Prostate gland (tissue), 2 donors: ENCODE measurements at regions not wholly inside any gene's neighbourhood (a gene's known extent, or its start where the extent isn't known, plus 50 kb on each side); places are given as distances from the start of the nearest gene placed in this dataset.

Source experiments
- DNase-seq: peaks from one replicate; pipeline ENCODE4 v3.0.0-alpha.2; 2019; ENCODE audit warnings: low spot score
- H3K27ac ChIP-seq, 2 donors: fragments of 200-600 bp; sonication (generic); 2 replicates each; pipeline ENCODE4 v1.5.1; 2017 to 2019
- H3K27me3 ChIP-seq: fragments of 200-600 bp; sonication (generic); replicated peaks from 2 replicates; pipeline ENCODE4 v1.5.1; 2019; ENCODE audit not compliant: insufficient read depth
- H3K36me3 ChIP-seq, 2 donors: fragments of 200-600 bp; sonication (generic); 1 replicate in 1 of 2; 2 replicates in 1 of 2; pipeline versions ENCODE4 v1.5.1 to v1.8.1; 2017 to 2019
- H3K4me1 ChIP-seq: fragments of 200-600 bp; sonication (generic); replicated peaks from 2 replicates; pipeline ENCODE4 v1.5.1; 2019
- H3K4me3 ChIP-seq, 2 donors: fragments of 200-600 bp; sonication (generic); 2 replicates each; pipeline ENCODE4 v1.5.1; 2017 to 2019
- H3K9me3 ChIP-seq: fragments of 200-600 bp; sonication (generic); 2 replicates; pipeline ENCODE4 v1.5.1; 2017
- POLR2A ChIP-seq: fragments of 450-650 bp; IDR thresholded peaks from one replicate; pipeline ENCODE4 v1.6.1; 2016; ENCODE audit warnings: antibody characterized with exemption, mild to moderate bottlenecking
- POLR2AphosphoS5 ChIP-seq: sonication (generic); formaldehyde crosslinking; IDR thresholded peaks from one replicate; pipeline ENCODE4 v1.6.1; 2017; ENCODE audit warnings: antibody characterized with exemption
- WGBS: methylation state at CpG from one replicate; pipeline ENCODE4 v1.1.5; 2018; 5-methylcytosine and 5-hydroxymethylcytosine counted together
- intact Hi-C: fragments of 100-400 bp; cut with DNase I; formaldehyde crosslinking; loops from one replicate; pipeline ENCODE4 v1.14.2; 2022
- TF ChIP-seq, protein P1 (sequence below), 4 experiments: fragments of 200-600 bp in 2 of 4; fragments of 450-650 bp in 2 of 4; sonication (generic) in 2 of 4; IDR thresholded peaks; 1 replicate in 3 of 4; 2 replicates in 1 of 4; pipeline ENCODE4 v1.5.1; 2016 to 2019; ENCODE audit warnings: antibody characterized with exemption in 4 of 4, mild to moderate bottlenecking in 2 of 4, moderate library complexity in 2 of 4

DNA sequence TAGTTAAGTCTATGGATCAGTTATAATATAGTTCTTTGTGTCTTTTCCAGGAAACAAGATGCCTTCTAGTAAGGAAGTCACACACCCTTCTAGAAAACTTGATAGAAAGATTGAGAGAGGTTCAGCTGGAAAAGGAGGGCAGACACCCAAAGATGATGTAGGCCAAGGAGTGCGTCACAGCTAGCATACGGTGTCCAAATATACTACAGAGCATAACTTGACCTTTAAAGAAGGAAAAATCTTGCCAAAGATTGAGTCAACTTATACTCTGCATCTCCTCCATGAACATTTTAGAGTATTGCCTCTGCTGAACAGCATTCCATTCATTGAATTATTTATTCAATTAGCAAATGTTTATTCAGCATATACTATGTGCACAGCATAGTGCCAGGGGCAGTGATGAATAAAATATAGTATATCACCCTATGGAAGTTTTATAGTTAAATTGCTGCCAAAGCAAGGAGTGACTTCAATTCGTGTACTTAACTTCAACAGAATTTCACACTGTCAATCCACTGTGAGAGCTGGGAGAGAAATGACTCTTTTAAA is 51.9 kb upstream of the SLC6A14 start:
- WGBS = 69% methylated on average over 3 of the region's 3 CpGs
- Histone ChIP-seq H3K4me1 (no peaks in the 10 kb centered on the region), H3K27me3 (no peaks in the 10 kb centered on the region), H3K36me3 (no peaks in the 10 kb centered on the region), H3K9me3 (no peaks in the 10 kb centered on the region), H3K27ac (no peak overlapping the region), H3K4me3 (no peak overlapping the region)
- DNase-seq = no peak
- TF ChIP-seq, protein P1, sequence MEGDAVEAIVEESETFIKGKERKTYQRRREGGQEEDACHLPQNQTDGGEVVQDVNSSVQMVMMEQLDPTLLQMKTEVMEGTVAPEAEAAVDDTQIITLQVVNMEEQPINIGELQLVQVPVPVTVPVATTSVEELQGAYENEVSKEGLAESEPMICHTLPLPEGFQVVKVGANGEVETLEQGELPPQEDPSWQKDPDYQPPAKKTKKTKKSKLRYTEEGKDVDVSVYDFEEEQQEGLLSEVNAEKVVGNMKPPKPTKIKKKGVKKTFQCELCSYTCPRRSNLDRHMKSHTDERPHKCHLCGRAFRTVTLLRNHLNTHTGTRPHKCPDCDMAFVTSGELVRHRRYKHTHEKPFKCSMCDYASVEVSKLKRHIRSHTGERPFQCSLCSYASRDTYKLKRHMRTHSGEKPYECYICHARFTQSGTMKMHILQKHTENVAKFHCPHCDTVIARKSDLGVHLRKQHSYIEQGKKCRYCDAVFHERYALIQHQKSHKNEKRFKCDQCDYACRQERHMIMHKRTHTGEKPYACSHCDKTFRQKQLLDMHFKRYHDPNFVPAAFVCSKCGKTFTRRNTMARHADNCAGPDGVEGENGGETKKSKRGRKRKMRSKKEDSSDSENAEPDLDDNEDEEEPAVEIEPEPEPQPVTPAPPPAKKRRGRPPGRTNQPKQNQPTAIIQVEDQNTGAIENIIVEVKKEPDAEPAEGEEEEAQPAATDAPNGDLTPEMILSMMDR (IDR thresholded peaks at IDR 0.05) = no peak
- TF ChIP-seq POLR2AphosphoS5 = no peak
- no peak for TF ChIP-seq POLR2A
- intact Hi-C loops = no loop called here
